GM12878 (cell line): ENCODE measurements at regions not wholly inside any gene's neighbourhood (a gene's known extent, or its start where the extent isn't known, plus 50 kb on each side); places are given as distances from the start of the nearest gene placed in this dataset.

Source experiments
- ATAC-seq: fragments of 200-7000 bp; cut with Tn5 transposase; 3 replicates; pipeline ENCODE4 v1.9.1; 2020; ENCODE audit warnings: mild to moderate bottlenecking, moderate library complexity
- BruUV-seq: library from RNA; stranded (reverse); fragments of 400-500 nt; replicated peaks from 2 replicates; lab custom pipeline; 2021; lab: Mats Ljungman, UMichigan
- CTCF ChIA-PET: fragments of 300-600 bp; sonication (Branson Sonifier 250); formaldehyde crosslinking; extraction: SDS; loops from one replicate; lab custom pipeline; 2021; ENCODE audit warnings: inconsistent platforms; lab: Yijun Ruan, JAX
- POLR2A ChIA-PET: fragments of 350-600 bp; formaldehyde crosslinking; extraction: SDS; loops from one replicate; lab custom pipeline; 2021; ENCODE audit warnings: inconsistent platforms; lab: Charles Lee
- RAD21 ChIA-PET: fragments of 300-600 bp; sonication (Branson Sonifier 250); formaldehyde crosslinking; loops from one replicate; lab custom pipeline; 2023; ENCODE audit warnings: antibody characterized with exemption; ENCODE audit not compliant: unreplicated experiment; lab: Charles Lee
- SMC1A ChIA-PET: fragments of 300-600 bp; sonication (Branson Sonifier 250); formaldehyde crosslinking; loops from one replicate; lab custom pipeline; 2023; ENCODE audit not compliant: unreplicated experiment, uncharacterized antibody; lab: Charles Lee
- DNase-seq: peaks from one replicate; pipeline ENCODE4 v3.0.0-alpha.2; 2011; ENCODE audit warnings: low read depth, low spot score
- FAIRE-seq: peaks from 3 replicates; lab custom pipeline; 2011; peaks lifted over from hg19 to GRCh38; lab: Jason Lieb, UNC
- H2AFZ ChIP-seq: 2 replicates; pipeline ENCODE4 v1.6.0; 2011; ENCODE audit warnings: low read depth, low read length, control low read depth; ENCODE audit not compliant: control insufficient read depth
- H3K27ac ChIP-seq: 2 replicates; pipeline ENCODE4 v1.5.1; 2011; ENCODE audit warnings: control low read depth; ENCODE audit not compliant: control insufficient read depth, insufficient read depth
- H3K27me3 ChIP-seq, 2 experiments: replicated peaks in 1 of 2; 2 replicates each; pipeline versions ENCODE4 v1.6.0 to v1.6.1; 2011; ENCODE audit warnings: low read length in 1 of 2; ENCODE audit not compliant: control insufficient read depth in 2 of 2, insufficient read depth in 2 of 2
- H3K36me3 ChIP-seq, 2 experiments: 2 replicates each; pipeline ENCODE4 v1.5.1; 2011; ENCODE audit warnings: low read length in 1 of 2; ENCODE audit not compliant: control insufficient read depth in 2 of 2, insufficient read depth in 2 of 2
- H3K4me1 ChIP-seq: 2 replicates; pipeline ENCODE4 v1.6.1; 2011; ENCODE audit warnings: mild to moderate bottlenecking, low read length, moderate library complexity, mixed read lengths; ENCODE audit not compliant: control insufficient read depth, insufficient read depth
- H3K4me2 ChIP-seq: 2 replicates; pipeline ENCODE4 v1.6.0; 2011; ENCODE audit warnings: control low read depth; ENCODE audit not compliant: control insufficient read depth, insufficient read depth
- H3K4me3 ChIP-seq: fragments of 200-600 bp; sonication (generic); 2 replicates; pipeline ENCODE4 v1.5.1; 2016
- H3K79me2 ChIP-seq: 2 replicates; pipeline ENCODE4 v1.6.0; 2011; ENCODE audit warnings: low read length; ENCODE audit not compliant: control insufficient read depth, insufficient read depth
- H3K9ac ChIP-seq: 2 replicates; pipeline ENCODE4 v1.8.0; 2011; ENCODE audit warnings: low read length, control low read depth, mixed read lengths; ENCODE audit not compliant: control insufficient read depth, insufficient read depth
- H3K9me3 ChIP-seq: replicated peaks from 3 replicates; pipeline ENCODE4 v1.5.1; 2011; ENCODE audit warnings: mild to moderate bottlenecking, low read length; ENCODE audit not compliant: control insufficient read depth, insufficient read depth
- H4K20me1 ChIP-seq: 2 replicates; pipeline ENCODE4 v1.6.0; 2011; ENCODE audit not compliant: control insufficient read depth, insufficient read depth
- ELK1 ChIP-seq: IDR thresholded peaks from 2 replicates; pipeline ENCODE4 v1.6.1; 2012; ENCODE audit warnings: low read depth, low read length, improper control_type of control experiment
- EP300 ChIP-seq, 2 experiments: fragments of 150-350 bp in 1 of 2; IDR thresholded peaks; 2 replicates each; pipeline ENCODE4 v1.6.1; 2011 to 2012; ENCODE audit warnings: low read depth in 2 of 2, low read length in 2 of 2, borderline replicate concordance in 1 of 2, improper control_type of control experiment in 1 of 2, inconsistent platforms in 1 of 2; ENCODE audit not compliant: control insufficient read depth in 1 of 2
- FOS ChIP-seq: IDR thresholded peaks from 3 replicates; pipeline ENCODE4 v1.6.1; 2011; ENCODE audit warnings: borderline replicate concordance; ENCODE audit not compliant: insufficient read length; ENCODE audit errors: extremely low read depth
- GABPA ChIP-seq: IDR thresholded peaks from 2 replicates; pipeline ENCODE4 v1.6.1; 2014; ENCODE audit warnings: antibody characterized with exemption, low read depth, mild to moderate bottlenecking, inconsistent platforms
- HDAC2 ChIP-seq: fragments of 200-600 bp; sonication (generic); IDR thresholded peaks from 2 replicates; pipeline ENCODE4 v1.6.1; 2017
- IRF5 ChIP-seq: fragments of 450-650 bp; IDR thresholded peaks from 2 replicates; pipeline ENCODE4 v1.6.1; 2017; ENCODE audit warnings: borderline replicate concordance
- MLLT1 ChIP-seq: fragments of 450-650 bp; IDR thresholded peaks from 2 replicates; pipeline ENCODE4 v1.6.1; 2016; ENCODE audit warnings: mild to moderate bottlenecking
- MYB ChIP-seq: fragments of 150-350 bp; IDR thresholded peaks from 2 replicates; pipeline ENCODE4 v1.6.1; 2014; ENCODE audit warnings: mild to moderate bottlenecking, low read depth, low read length, borderline replicate concordance
- MYC ChIP-seq: IDR thresholded peaks from 2 replicates; pipeline ENCODE4 v1.6.1; 2011; ENCODE audit warnings: mild to moderate bottlenecking, low read length, moderate library complexity, inconsistent platforms; ENCODE audit not compliant: insufficient read depth, insufficient replicate concordance, insufficient read length, severe bottlenecking
- NR2C2 ChIP-seq: IDR thresholded peaks from 2 replicates; pipeline ENCODE4 v1.6.1; 2011; ENCODE audit warnings: borderline replicate concordance, low read depth; ENCODE audit not compliant: control insufficient read depth, insufficient read length
- SREBF2 ChIP-seq: IDR thresholded peaks from 2 replicates; pipeline ENCODE4 v1.6.1; 2012; ENCODE audit warnings: mild to moderate bottlenecking, low read length
- ZNF622 ChIP-seq: fragments of 450-650 bp; IDR thresholded peaks from 2 replicates; pipeline ENCODE4 v1.6.1; 2017; ENCODE audit warnings: mild to moderate bottlenecking, inconsistent platforms
- WGBS: methylation state at CpG from one replicate; pipeline ENCODE4 v1.1.6; 2016; ENCODE audit warnings: low lambda C conversion rate; ENCODE audit not compliant: insufficient replicate concordance, insufficient coverage; ENCODE audit errors: missing lambda C conversion rate; 5-methylcytosine and 5-hydroxymethylcytosine counted together
- in situ Hi-C: fragments of 300-500 bp; cut with MboI; formaldehyde crosslinking; loops from 9 replicates; pipeline ENCODE4 v1.14.3; 2018; ENCODE audit warnings: mixed read lengths
- intact Hi-C: fragments of 100-400 bp; cut with micrococcal nuclease; formaldehyde crosslinking; loops from one replicate; pipeline ENCODE4 v1.14.2; 2022; ENCODE audit not compliant: unreplicated experiment
- TF ChIP-seq, protein P1 (sequence below): fragments of 450-650 bp; formaldehyde crosslinking; IDR thresholded peaks from 2 replicates; pipeline ENCODE4 v1.4.0; 2022; ENCODE audit warnings: mild to moderate bottlenecking, moderate library complexity

DNA sequence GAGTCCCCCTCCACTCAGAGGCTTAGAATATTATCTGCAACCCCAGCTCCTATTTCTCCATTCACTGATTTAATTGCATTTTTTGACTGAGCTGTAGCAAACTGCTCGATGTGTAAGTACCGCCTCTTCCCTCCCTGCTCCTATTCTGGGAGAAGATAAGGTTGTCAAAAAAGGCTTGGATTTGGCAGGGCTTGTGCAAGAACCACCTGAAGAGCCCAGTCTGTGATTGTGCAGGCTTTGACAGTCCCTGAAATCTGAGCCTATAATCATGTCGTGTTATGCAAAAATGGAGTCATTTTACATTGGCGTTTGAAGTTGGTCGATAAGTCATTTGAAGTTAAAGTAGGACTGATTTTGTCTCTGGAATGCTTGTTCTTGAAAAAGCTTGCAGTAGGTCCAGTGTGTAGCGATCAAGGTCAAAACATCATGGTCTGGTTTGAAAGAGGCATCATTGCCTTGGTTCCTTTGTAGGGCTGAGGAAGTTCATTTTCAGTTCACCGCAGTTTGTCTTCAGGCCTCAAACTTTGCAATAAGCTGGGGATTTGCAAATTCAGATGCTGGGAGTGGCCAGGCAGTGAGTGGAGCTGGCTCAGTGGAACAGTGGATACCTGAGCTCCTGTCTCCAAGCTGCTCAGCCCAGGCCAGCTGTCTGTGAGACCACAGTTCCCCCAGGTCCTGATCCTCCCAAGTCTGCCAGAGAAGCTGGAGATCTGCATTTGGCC lies 68.8 kb downstream of the KATNIP start (continued):
- TF ChIP-seq ELK1 (no peak), ZNF622 (no peak)

GRCh38 chr16:27620541-27620940 lies 70.6 kb downstream of the KATNIP start:
- H3K9me3 ChIP-seq: no peaks in the 10 kb centered on the region
- 89% methylated on average over 4 of the region's 4 CpGs for WGBS
- no TSS peak for BruUV-seq
- no peaks in the 10 kb centered on the region for H4K20me1 ChIP-seq
- no peaks in the 10 kb centered on the region for H3K79me2 ChIP-seq
- H3K4me2 ChIP-seq: no peak overlapping the region
- RAD21 ChIA-PET: no interaction called here
- no peaks in the 10 kb centered on the region for H3K4me1 ChIP-seq
- H2AFZ ChIP-seq: no peak overlapping the region
- FAIRE-seq (no peak), ATAC-seq (no peak), DNase-seq (no peak)
- in situ Hi-C loops: no loop called here
- H3K9ac ChIP-seq: no peak overlapping the region
- SMC1A ChIA-PET: no interaction called here
- CTCF ChIA-PET: interaction anchor here (1.0 kb wide), 1 partner anchor 23 kb away, joined by 3 read pairs; no protein-coding TSS in a partner anchor
- no peaks in the 10 kb centered on the region for H3K27me3 ChIP-seq
- intact Hi-C loops: no loop called here
- POLR2A ChIA-PET: no interaction called here
- H3K27ac ChIP-seq: no peak overlapping the region
- H3K36me3 ChIP-seq: no peaks in the 10 kb centered on the region
- H3K4me3 ChIP-seq: no peak overlapping the region
- TF ChIP-seq IRF5 (no peak), EP300 (IDR thresholded peaks at IDR 0.05; ENCODE audit: borderline replicate concordance in 1 of 2, control insufficient read depth in 1 of 2, low read depth in 2 of 2, low read length in 2 of 2) (no peak), NR2C2 (no peak), MLLT1 (no peak), MYC (no peak), FOS (no peak), HDAC2 (no peak), GABPA (no peak), SREBF2 (no peak), MYB (no peak)
- TF ChIP-seq, protein P1, sequence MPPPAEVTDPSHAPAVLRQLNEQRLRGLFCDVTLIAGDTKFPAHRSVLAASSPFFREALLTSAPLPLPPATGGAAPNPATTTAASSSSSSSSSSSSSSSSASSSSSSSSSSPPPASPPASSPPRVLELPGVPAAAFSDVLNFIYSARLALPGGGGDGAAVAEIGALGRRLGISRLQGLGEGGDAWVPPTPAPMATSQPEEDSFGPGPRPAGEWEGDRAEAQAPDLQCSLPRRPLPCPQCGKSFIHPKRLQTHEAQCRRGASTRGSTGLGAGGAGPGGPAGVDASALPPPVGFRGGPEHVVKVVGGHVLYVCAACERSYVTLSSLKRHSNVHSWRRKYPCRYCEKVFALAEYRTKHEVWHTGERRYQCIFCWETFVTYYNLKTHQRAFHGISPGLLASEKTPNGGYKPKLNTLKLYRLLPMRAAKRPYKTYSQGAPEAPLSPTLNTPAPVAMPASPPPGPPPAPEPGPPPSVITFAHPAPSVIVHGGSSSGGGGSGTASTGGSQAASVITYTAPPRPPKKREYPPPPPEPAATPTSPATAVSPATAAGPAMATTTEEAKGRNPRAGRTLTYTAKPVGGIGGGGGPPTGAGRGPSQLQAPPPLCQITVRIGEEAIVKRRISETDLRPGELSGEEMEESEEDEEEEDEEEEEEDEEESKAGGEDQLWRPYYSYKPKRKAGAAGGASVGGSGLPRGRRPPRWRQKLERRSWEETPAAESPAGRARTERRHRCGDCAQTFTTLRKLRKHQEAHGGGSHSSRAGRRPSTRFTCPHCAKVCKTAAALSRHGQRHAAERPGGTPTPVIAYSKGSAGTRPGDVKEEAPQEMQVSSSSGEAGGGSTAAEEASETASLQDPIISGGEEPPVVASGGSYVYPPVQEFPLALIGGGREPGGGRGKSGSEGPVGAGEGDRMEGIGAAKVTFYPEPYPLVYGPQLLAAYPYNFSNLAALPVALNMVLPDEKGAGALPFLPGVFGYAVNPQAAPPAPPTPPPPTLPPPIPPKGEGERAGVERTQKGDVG (CRISPR knock-in tag): no peak
